Left lung (tissue), 4 donors: ENCODE measurements at regions not wholly inside any gene's neighbourhood (a gene's known extent, or its start where the extent isn't known, plus 50 kb on each side); places are given as distances from the start of the nearest gene placed in this dataset.

Experiments
- ATAC-seq: fragments of 200-7000 bp; cut with Tn5 transposase; one replicate; pipeline ENCODE4 v1.9.1; 2020; ENCODE audit warnings: moderate library complexity
- DNase-seq, 4 donors: peaks; one replicate each; pipeline ENCODE4 v3.0.0-alpha.2; 2013 to 2020
- H3K27ac ChIP-seq, 2 donors: fragments of 200-600 bp; sonication (generic) in 1 of 2; one replicate each; pipeline versions ENCODE4 v1.5.0 to v1.8.0; 2020 to 2021
- H3K27me3 ChIP-seq, 2 donors: fragments of 200-600 bp; sonication (generic) in 1 of 2; one replicate each; pipeline versions ENCODE4 v1.5.0 to v1.8.0; 2020 to 2021
- H3K36me3 ChIP-seq, 2 donors: fragments of 200-600 bp; sonication (generic) in 1 of 2; one replicate each; pipeline versions ENCODE4 v1.5.0 to v1.8.0; 2020 to 2021
- H3K4me1 ChIP-seq, 2 donors: fragments of 200-600 bp; one replicate each; pipeline ENCODE4 v1.8.0; 2021
- H3K4me3 ChIP-seq, 2 donors: fragments of 200-600 bp; sonication (generic) in 1 of 2; one replicate each; pipeline versions ENCODE4 v1.5.0 to v1.8.0; 2020 to 2021; ENCODE audit warnings: mild to moderate bottlenecking in 1 of 2
- H3K9me3 ChIP-seq, 2 donors: fragments of 200-600 bp; sonication (generic) in 1 of 2; one replicate each; pipeline versions ENCODE4 v1.5.0 to v1.8.0; 2020 to 2021
- intact Hi-C, 2 donors: fragments of 100-400 bp; cut with DNase I; formaldehyde crosslinking; loops; one replicate each; pipeline versions ENCODE4 v1.11.2 to v1.14.2; 2022
- TF ChIP-seq, protein P1 (sequence below), 2 donors: fragments of 200-600 bp; sonication (generic) in 1 of 2; IDR thresholded peaks; one replicate each; pipeline versions ENCODE4 v1.5.0 to v1.8.0; 2021; ENCODE audit warnings: antibody characterized with exemption in 2 of 2
- donor health status: DM: no; HTN: yes; CAD: no.
- donor health status: DM: no; HTN: no; CAD: no.

DNA sequence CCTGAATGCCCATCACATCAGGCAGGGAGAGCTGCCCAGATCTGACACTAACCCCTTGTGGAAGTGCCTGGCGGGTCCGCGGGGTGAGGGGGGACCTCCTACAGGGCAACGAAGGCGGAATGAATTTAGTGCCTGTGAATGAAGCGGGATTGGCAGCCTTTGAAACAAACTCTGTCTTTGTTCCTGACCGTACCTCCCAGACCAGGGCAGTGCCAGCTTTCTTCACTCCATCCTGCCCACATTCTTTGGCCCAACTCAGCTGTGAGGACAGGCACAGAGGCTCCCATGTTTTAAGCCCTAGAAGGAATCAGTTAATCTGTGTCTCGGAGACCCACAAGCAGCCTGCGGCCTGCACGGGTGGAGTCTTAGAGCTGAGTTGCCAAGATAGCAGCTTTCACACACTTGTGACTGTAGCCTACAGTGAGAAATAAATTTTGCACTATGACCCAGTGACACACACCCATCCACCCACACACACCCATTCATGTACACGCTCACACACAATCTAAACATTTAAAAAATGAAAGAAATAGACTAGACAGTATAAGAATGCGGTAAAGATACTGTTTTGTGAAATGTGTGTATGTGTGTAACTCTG lies 60.1 kb upstream of the USP24 start:
- Histone ChIP-seq H3K4me1 (no peaks in the 10 kb centered on the region), H3K27ac (no peak overlapping the region), H3K9me3 (no peaks in the 10 kb centered on the region), H3K27me3 (no peaks in the 10 kb centered on the region), H3K4me3 (no peak overlapping the region), H3K36me3 (no peaks in the 10 kb centered on the region)
- intact Hi-C loops = loop anchor here (5.0 to 10.0 kb wide), 2 partner anchors 133 to 140 kb away; no protein-coding TSS in a partner anchor
- TF ChIP-seq, protein P1, sequence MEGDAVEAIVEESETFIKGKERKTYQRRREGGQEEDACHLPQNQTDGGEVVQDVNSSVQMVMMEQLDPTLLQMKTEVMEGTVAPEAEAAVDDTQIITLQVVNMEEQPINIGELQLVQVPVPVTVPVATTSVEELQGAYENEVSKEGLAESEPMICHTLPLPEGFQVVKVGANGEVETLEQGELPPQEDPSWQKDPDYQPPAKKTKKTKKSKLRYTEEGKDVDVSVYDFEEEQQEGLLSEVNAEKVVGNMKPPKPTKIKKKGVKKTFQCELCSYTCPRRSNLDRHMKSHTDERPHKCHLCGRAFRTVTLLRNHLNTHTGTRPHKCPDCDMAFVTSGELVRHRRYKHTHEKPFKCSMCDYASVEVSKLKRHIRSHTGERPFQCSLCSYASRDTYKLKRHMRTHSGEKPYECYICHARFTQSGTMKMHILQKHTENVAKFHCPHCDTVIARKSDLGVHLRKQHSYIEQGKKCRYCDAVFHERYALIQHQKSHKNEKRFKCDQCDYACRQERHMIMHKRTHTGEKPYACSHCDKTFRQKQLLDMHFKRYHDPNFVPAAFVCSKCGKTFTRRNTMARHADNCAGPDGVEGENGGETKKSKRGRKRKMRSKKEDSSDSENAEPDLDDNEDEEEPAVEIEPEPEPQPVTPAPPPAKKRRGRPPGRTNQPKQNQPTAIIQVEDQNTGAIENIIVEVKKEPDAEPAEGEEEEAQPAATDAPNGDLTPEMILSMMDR (IDR thresholded peaks at IDR 0.05) = no peak
- ATAC-seq (no peak), DNase-seq (no peak)

GRCh38 chr1:55272994-55273393 lies 57.8 kb upstream of the USP24 start:
- no peak overlapping the region for H3K4me3 ChIP-seq
- intact Hi-C loops = loop anchor here in 1 of 2 donors (10.0 kb wide), 1 partner anchor 138 kb away; no protein-coding TSS in a partner anchor
- TF ChIP-seq, protein P1 (IDR thresholded peaks at IDR 0.05) = no peak
- no peaks in the 10 kb centered on the region for H3K27me3 ChIP-seq
- DNase-seq = no peak
- H3K36me3 ChIP-seq = no peaks in the 10 kb centered on the region
- ATAC-seq = no peak
- no peaks in the 10 kb centered on the region for H3K9me3 ChIP-seq
- H3K27ac ChIP-seq = no peak overlapping the region
- no peaks in the 10 kb centered on the region for H3K4me1 ChIP-seq
